ENCODE measurements at regions not wholly inside any gene's neighbourhood (a gene's known extent, or its start where the extent isn't known, plus 50 kb on each side); places are given as distances from the start of the nearest gene placed in this dataset.
A peak's percentile ranks its signal among the peaks of the same experiment; 100 is the strongest.
"Not testable (repeated sequence)": the region's sequence is repeated elsewhere in the genome, so short reads cannot be mapped to it uniquely, and the experiment has no call there.

DNA sequence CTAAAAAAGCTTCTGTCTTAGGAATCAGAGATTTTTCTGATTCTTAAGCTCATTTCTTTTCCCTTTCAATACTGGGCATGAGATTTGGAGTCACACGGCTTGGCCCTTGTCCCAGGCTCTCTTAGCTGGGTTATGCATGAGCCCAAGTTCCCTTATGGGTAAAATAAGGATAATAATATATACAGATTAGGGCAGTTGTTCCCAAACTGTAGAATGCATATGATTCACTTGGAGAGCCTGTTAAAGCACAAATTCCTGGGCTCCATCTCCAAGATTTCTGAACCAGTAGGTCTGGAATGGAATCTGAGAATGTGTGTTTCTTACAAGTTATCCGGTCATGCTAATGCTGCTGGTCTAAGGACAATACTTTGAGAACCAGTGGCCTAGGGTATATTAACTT is 154.0 kb downstream of the REEP3 start:
- intact Hi-C loops (cut with DNase I) = no loop called here
- peak in 1 of 10 donors; percentile 20 for DNase-seq

DNA sequence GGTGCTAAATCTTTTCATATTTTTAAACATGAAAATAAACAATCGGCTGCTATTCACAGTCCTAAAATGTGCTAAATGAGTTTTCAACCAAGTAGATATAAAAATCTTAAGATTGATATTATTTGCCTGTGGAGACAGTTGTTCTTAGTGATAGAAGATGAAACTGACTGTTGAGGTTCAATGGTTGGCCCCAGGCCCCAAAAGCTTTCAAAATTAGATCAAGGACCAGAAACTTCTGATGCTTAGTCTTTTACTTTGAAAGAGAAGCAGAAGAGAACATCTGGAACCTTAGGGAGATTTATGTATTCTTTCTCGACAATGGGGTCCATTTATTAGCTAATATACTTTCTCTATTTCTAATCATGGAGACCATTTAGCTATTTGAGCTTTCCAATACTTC is 155.8 kb downstream of the REEP3 start:
- intact Hi-C loops (cut with DNase I) = no loop called here
- no peak for DNase-seq

DNA sequence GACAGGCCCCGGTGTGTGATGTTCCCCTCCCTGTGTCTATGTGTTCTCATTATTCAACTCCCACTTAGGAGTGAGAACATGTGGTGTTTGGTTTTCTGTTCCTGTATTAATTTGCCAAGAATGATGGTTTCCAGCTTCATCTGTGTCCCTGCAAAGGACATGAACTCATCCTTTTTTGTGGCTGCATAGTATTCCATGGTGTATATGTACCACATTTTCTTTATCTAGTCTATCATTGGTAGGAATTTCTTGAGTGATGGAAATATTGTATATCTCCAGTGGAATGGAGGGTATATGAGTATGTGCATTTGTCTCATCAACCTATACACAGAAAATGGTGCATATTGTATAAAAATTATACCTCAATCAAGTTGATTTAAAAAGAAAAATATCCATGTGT is 159.3 kb downstream of the REEP3 start:
- intact Hi-C loops (cut with DNase I); DNase-seq: not testable (repeated sequence)

DNA sequence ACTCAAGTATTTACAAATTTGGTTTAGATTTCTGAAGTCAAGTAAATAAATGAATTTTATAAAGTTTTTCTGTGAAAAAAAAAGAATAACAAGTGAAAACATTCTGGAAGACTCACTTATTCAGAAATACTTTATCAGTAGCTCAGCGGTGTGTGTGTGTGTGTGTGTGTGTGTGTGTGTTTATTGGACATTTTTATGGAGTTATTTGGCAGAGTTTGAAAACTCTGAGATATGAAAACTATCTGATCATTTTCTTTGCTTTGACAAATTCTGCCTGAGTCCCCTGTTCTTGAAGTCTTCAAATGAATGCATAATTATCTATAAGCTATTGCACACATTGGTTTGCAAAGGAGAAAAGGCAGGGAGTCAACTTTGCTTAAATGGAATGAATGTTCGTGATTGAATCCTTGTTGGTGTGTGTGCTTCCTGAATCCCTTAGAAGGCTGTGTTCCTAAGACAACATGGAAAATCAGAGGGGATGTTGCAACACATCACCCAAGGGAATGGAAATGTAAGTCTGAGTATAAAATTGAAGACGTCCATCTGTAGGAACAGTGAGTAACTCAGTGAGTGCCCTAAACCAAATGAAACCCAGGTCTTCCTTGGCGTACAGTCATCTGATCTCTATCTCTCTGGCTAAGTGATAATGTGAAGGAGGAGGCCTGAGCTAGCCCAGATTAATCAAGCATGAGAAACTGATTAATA is 160.9 kb downstream of the REEP3 start:
- DNase-seq = no peak
- intact Hi-C loops (cut with DNase I) = no loop called here

DNA sequence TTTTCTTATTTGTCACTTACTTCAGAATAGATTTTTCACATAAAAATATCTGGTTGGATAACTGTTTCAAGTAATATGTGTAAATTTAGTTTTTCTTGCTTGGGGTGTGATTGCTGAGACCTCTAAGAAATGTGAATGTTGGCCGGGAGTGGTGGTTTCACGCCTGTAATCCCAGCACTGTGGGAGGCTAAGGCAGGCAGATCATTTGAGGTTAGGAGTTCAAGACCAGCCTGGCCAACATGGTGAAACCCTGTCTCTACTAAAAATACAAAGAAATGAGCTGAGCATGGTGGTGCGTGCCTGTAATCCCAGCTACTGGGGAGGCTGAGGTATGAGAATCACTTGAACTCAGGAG is 161.5 kb downstream of the REEP3 start:
- DNase-seq; intact Hi-C loops (cut with DNase I): not testable (repeated sequence)

DNA sequence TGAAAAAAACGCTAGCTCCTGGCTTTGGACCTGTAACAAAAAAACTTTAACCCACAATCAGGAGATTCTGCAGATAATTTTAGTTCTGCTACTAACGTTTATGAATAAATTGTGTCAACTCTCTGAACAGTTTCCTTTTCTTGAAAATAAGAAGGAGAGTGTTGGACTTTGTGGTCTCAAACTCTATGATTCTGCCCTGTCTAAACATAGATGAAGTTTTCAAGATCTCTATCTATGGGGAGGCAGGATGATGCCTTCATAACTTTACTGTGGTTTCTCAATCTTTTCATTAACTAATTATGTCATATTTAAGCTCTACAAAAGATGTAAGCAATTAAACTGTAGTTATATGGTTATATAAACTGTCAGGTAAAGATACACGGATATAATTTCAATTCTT is 162.0 kb downstream of the REEP3 start:
- DNase-seq = no peak
- intact Hi-C loops (cut with DNase I) = no loop called here

DNA sequence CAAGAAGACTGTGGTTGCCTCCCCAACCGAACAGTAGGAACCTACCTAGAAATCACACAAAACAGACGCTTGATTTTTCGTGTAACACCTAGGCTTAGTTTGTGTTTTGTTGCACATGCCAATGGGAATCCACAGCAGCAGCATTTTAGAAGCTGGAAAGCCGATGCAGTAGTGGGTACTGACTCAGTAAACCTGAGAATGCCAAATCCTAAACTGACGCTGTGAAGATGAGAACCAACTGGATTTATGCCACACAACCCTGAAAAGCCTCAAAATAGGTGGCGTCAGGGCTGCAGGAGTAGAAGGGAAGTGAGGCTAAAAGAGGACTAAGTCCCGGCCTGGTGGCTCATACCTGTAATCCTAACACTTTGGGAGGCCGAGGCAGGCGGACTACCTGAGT is 162.5 kb downstream of the REEP3 start:
- intact Hi-C loops (cut with DNase I) = no loop called here

DNA sequence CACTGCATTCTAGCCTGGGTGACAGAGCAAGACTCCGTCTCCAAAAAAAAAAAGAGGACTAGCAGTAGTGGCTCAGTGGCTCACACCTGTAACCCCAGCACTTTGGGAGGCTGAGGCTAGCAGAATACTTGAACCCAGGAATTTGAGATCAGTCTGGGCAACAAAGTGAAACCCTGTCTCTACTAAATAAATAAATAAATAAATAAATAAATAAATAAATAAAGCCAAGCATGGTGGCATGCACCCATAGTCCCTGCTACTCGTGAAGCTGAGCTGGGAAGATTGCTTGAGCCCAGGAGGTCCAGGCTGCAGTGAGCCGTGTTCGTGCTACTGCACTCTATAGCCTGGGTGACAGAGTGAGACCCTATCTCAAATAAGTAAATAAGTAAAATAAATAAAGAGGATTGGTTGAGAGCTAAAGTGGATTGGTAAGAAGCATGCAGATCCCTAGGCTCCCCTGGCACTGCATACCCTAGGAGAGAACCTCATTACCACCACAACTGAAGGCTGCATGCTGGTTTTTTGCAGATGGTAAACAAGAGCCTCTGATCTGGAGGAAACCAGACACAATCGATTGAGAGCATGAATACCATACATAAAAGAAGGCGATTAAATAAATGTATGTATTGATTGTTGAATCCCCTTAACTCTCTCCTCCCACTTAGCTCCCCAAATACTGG is 163.2 kb downstream of the REEP3 start:
- intact Hi-C loops (cut with DNase I) = no loop called here
- no peak for DNase-seq

More for the DNA sequence above, 162.5 kb downstream of the REEP3 start:
- DNase-seq = no peak

DNA sequence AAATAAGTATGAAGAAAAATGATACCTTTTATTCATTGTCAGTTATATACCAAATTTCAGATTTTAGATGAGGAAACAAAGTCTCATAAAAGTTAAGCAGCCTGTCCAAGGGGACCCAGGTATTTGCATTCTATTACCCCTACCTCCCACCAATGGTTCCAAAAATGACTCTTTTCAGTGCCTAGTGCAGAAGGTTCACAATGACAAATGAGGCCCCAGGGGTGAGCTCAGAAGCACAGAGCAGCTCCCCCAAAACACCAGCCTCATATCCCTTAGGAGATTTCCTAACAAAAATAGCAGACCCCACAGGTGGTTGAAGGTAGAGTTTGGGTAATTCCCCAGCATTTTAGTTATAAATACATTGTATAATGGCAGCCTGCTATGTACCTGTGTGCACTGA is 168.6 kb downstream of the REEP3 start:
- intact Hi-C loops (cut with DNase I) = no loop called here
- no peak for DNase-seq

DNA sequence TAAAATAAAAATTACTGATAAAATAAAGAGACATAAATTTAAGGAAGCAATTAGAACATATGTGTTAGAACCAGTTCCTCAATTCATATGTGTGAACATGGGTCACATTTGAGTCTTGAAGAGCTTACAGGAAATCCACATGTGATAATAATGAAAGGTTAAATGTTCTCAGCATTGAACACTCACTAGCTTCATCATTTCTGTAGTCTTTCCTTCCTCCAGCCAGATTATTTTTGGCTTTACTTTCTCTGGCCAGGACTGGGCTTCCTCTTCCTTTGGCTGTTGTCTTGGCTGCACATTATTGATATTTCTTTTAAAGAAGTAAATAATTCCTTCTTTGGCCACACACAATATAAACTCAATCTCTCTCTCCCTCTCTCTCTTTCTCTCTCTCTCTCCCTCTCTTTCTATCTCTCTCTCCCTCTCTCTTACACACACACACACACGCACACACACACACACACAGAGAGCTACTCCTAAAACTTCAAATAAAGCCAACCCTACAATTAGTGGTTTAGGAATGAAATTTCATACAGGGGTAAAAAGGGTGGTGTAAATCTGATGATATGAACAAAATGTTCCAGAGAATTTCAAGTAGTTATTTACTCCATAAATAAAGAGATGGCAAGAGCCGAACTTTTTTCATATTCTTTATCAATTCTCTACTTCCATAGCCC is 171.2 kb downstream of the REEP3 start:
- no peak for DNase-seq
- intact Hi-C loops (cut with DNase I) = no loop called here

DNA sequence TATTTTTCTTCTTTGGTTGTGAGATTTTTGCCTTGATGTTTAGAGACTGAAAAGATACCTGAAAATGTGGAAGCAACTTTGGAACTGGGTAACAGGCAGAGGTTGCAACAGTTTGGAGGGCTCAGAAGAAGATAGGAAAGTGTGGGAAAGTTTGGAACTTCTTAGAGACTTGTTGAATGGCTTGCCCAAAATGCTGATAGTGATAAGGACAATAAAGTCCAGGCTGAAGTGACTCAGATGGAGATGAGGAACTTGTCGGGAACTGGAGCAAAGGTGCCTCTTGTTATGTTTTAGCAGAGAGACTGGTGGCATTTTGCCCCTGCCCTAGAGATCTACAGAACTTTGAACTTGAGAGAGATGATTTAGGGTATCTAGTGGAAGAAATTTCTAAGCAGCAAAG is 171.8 kb downstream of the REEP3 start:
- intact Hi-C loops (cut with DNase I); DNase-seq: not testable (repeated sequence)

DNA sequence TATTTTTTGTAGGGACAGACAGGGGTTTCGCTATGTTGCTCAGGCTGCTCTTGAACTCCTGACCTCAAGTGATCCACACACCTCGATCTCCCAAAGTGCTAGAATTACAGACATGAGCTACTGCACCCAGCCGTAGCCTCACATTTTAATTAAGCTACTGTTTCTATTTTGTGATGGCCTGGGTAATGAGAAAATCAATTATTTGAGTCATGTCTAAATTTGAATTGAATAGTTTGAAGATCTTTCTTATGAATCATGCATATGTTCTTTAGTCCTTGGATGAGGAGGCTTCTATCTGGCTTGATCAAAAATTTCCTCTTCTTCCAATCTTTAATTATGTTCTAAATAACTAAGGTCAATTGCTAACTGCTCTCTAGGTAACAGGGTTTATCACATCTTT is 175.0 kb downstream of the REEP3 start:
- intact Hi-C loops (cut with DNase I) = no loop called here

DNA sequence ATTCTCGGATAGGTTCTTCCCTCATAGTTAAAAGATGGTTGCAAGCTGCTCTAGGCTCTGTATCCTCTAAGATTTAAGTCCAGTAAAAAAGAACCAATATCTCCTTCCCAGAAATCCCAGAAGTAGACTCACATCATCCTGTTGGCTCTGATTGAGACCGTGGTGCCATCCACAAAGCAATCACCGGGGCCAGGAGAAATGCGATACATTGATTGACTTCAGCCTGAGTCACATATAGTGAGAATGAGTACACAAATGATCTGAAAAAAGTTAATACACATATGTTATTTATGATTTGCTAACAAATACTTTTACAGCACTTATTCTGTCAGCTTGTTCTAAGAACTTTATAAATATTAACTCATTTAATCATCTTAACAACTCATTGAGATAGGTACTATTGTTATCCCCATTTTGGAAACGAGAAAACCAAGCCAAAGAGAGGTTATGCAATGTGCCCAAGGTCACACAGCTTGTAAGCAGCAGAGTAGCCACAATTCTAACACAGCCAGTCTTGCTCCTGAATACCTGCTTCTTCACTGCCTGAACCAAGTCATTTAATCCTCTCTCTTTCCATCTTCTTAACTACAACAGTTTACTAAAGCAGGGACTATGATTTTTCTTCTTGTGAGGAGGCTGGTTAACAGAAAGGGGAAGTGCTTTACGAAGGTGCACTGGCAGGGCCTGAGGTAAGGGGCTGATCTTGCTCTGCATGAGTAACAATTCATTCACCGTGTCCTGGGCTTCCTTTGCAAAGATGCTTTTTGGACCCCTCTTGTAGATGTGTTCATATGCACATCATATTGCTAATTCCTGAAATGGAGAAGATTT is 177.0 kb downstream of the REEP3 start:
- intact Hi-C loops (cut with DNase I) = no loop called here
- no peak for DNase-seq

More for the DNA sequence above, 175.0 kb downstream of the REEP3 start:
- no peak for DNase-seq

DNA sequence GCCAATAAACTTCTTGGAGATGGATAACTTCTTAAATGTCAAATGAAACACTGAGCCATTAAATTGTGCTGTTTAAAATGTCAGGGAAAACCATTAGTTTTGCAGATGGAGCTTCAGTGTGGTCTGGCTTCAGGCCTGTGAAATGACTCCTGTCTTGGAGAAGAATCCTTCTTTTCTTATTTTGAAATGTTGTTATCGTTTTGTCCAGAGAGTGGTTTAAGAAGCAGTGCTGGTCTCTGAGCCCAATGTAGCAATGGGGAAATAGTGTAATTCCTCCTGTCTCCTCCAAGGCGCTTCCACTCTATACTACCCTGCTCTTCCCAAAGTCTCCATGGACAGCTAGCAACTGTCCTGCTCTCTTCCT is 177.6 kb downstream of the REEP3 start:
- no peak for DNase-seq
- intact Hi-C loops (cut with DNase I) = no loop called here

DNA sequence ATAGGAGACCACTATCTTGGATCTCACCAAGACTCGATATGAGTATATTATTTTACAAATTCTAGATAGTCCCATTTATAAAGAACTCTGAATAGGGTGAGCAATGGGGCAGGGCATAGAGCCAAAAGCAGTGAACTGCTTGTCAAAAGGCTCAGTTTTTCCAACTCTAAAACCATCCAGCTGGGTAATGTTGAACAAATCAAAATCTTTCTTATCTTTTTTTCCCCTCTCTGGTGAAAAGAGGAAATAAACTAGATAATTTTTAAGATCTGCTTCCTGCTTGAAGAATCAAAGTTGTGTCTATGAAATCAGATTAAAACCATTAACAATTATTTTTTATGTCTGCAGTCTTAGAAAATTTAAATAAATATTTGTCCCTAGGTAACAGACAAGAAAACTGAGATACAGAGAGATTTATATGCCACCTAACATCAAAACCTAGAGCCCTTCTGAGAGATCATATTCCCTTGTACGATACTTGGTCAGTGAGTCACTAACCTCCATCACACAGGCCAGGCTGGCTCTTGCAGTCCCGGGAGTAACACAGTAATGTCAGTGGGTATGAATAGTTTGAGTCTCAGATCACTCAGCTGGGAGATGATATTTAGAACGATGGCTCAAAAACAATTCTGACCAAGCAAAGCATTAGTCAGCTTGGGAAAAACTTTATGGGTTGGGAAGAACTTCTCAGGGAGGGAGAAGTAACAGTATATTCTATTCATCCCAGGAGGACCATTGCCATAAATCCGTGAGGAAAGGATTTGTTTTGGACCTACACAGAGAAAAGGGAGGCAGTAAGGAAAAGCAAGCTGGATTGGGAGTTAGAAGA is 178.8 kb downstream of the REEP3 start:
- intact Hi-C loops (cut with DNase I) = no loop called here
- no peak for DNase-seq

DNA sequence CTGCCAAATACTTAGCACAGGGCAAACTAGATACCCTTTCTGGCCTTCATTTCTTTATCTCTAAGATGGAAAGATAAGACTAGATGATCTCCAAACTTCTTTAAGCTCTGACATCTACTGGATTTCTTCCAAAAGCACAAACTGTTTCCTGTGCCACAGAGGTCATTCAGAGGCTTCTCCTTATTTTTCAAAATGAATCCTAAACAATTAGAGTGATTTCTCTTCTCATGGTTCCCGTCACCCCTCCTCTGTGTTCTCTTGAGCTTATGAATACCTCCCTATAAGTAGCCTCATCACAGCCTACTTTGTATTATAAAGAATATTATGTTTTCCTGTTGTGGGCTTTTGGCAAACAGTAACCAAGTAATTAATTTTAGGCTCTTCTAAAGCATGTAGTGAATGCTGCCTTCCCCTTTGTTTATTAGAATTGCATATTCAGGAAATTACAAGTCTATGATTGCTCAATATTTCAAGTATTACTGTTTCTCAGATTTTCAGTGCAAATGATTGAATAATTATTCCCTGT is 179.5 kb downstream of the REEP3 start:
- no peak for DNase-seq
- intact Hi-C loops (cut with DNase I) = no loop called here

DNA sequence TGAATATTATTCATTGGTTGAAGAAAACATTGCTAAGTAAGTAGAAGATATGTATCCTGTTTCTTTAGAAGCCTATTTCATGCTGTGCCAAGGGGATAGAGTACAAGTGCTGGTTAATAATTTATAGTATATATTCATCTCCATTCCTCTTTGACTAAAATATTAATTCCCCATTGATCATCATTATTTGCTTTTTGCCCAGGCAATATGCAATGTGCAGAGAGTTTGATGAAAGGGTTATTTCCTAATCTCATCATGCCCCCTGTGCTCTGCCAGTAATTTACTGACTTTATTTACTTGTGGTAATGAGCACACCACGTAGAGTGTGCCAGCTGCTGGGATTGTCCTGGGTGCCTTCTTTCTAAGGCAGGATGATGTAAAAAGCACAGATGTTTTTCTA is 180.9 kb downstream of the REEP3 start:
- DNase-seq = no peak
- intact Hi-C loops (cut with DNase I) = no loop called here

DNA sequence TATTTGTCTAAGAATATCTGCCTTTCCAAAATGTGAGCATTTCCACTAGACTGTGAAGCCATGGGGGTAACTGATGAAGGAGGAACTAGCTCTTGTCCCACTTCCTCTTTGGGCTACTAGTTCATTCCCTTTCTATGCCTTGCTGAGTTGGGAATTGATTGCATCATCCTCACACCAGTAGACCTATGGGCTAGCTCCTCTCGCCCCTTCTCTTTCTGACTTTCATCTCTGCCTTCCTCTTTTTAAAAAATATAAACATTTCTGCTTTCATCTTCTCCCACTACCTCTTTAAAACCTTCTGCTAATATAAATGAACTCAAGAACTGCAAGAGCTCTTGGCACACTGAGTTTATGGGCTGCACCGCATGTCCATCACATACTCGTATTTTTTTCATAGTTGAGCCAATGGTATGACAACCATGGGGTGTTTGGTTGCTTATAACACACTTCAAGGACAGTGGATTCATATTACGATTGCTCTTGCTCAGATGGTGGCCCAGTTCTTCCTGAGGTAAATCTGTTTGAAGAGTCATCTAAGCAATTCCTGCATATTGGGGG is 182.0 kb downstream of the REEP3 start:
- DNase-seq = no peak
- intact Hi-C loops (cut with DNase I) = no loop called here

DNA sequence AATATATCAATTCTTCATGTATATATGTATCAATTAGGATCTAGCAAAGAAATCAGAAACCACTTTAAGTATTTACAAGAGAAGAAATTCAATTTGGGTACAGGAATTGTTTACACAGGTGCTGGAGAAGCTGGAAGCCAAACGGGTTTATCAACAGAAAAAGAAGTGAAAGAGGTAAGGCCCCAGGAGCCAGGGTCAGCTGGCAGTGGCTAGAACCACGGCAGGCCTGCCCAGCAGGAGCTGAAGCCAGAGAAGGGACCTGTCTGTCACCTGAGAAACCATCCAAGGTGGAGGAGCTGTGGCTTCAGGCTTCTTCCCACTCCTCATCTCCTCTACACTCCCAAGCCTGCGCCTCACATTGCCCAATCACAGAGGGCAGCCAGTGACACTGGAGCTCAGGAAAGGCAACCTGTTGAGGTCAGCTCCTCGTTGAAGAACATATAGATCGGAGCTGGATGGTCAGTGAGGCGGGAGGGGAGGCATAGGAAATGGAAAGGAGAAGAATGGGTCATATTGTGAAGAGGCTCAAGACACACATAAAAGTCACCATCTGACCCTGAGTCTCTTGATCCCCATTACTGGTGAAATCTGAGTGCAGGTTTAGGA is 182.6 kb downstream of the REEP3 start:
- DNase-seq = no peak
- intact Hi-C loops (cut with DNase I) = no loop called here

All from posterior cingulate gyrus (tissue), 11 donors.